ENCODE measurements at regions not wholly inside any gene's neighbourhood (a gene's known extent, or its start where the extent isn't known, plus 50 kb on each side); places are given as distances from the start of the nearest gene placed in this dataset.

DNA sequence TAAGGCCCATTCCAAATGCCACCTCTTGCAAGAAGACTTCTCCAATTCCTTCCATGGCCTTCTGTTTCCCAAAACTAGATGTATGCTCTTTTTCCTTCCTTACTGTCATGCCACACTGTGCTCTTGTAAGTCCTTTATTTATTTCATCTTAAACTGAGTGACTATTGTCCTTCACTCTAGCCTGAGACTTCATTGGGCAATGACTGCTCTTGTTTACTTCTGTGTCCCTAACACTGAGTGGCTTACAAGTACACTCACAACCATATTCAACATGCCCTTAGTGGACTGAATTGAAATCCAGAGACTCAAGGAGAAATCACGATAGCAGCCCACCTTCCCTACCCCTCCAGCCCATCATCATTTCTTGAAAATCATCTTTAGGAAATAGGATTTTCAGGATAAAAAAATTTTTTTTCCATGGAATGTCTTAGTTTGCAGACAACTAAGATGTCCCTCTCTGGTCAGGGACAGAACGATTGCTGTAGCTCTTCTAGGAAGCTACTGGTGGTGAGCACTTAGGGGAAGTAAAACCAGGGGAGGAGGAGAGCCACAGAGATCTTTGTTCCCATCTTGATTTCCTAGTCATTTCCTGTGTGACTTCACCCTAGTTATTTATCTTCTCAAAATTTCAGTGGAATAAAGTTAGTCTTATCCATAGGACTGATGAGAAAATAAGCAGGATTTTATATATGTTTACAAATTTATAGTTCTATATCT is 80.7 kb downstream of the CYRIA start:
- H3K4me3 ChIP-seq (ENCODE audit: low read depth, low read length) = no peak overlapping the region
- H3K36me3 ChIP-seq (ENCODE audit: control insufficient read depth, insufficient read depth, low read length) = no peaks in the 10 kb centered on the region
- no peak overlapping the region for H3K9ac ChIP-seq
- H2AFZ ChIP-seq = no peak overlapping the region
- H3K79me2 ChIP-seq = no peaks in the 10 kb centered on the region
- no peaks in the 10 kb centered on the region for H3K9me3 ChIP-seq (ENCODE audit: control insufficient read depth, low read length)
- no peaks in the 10 kb centered on the region for H3K27me3 ChIP-seq (ENCODE audit: control insufficient read depth, insufficient read depth, low read length)
- H3K27ac ChIP-seq = no peak overlapping the region
- no peak overlapping the region for H3K4me2 ChIP-seq (ENCODE audit: low read length)
- TF ChIP-seq, protein P1, sequence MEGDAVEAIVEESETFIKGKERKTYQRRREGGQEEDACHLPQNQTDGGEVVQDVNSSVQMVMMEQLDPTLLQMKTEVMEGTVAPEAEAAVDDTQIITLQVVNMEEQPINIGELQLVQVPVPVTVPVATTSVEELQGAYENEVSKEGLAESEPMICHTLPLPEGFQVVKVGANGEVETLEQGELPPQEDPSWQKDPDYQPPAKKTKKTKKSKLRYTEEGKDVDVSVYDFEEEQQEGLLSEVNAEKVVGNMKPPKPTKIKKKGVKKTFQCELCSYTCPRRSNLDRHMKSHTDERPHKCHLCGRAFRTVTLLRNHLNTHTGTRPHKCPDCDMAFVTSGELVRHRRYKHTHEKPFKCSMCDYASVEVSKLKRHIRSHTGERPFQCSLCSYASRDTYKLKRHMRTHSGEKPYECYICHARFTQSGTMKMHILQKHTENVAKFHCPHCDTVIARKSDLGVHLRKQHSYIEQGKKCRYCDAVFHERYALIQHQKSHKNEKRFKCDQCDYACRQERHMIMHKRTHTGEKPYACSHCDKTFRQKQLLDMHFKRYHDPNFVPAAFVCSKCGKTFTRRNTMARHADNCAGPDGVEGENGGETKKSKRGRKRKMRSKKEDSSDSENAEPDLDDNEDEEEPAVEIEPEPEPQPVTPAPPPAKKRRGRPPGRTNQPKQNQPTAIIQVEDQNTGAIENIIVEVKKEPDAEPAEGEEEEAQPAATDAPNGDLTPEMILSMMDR (IDR thresholded peaks at IDR 0.05) = no peak
- H3K4me1 ChIP-seq = no peaks in the 10 kb centered on the region

DNA sequence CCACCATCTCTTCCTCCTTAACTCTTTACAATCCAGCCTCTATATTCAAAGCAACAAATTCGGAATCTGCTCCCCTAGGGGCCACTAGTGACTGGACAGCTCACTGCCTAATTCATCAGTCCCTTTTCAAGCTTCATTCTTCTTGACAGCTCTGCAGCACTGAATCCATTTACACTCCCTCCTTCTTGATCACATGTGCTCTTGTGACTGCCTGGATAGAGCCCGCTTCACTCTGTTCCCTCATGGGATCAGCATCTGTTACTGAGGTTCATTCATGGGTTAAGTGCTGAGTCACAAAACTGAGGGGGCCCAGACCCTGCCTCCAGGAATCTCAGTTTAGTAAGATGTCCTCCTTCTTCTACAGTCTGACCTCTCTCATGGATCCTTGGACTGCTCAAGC is 81.5 kb downstream of the CYRIA start:
- no peak overlapping the region for H3K9ac ChIP-seq
- H3K27me3 ChIP-seq (ENCODE audit: control insufficient read depth, insufficient read depth, low read length) = no peaks in the 10 kb centered on the region
- no peaks in the 10 kb centered on the region for H3K9me3 ChIP-seq (ENCODE audit: control insufficient read depth, low read length)
- no peaks in the 10 kb centered on the region for H3K4me1 ChIP-seq
- H3K79me2 ChIP-seq = no peaks in the 10 kb centered on the region
- no peak overlapping the region for H3K4me3 ChIP-seq (ENCODE audit: low read depth, low read length)
- H3K4me2 ChIP-seq (ENCODE audit: low read length) = no peak overlapping the region
- H3K36me3 ChIP-seq (ENCODE audit: control insufficient read depth, insufficient read depth, low read length) = no peaks in the 10 kb centered on the region
- TF ChIP-seq, protein P1 (IDR thresholded peaks at IDR 0.05) = no peak
- no peak overlapping the region for H2AFZ ChIP-seq
- H3K27ac ChIP-seq = no peak overlapping the region

DNA sequence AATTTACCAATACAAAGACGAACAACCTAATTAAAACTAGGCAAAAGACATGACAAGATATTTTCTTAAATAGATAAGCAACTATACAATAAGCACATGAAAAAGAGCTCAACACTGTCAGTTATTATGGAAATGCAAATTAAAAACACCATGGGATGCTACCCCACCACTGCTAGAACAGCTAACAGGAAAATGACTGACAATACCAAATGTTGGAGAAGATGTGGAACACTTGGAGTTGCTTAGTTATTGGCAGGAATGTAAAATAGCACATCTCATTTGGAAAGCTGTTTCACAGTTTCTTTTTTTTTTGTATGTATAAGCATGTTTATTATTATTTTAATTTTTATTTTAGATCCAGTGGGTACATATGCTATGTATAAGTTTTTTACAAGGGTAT is 84.4 kb downstream of the CYRIA start:
- Histone ChIP-seq H3K9me3 (ENCODE audit: control insufficient read depth, low read length) (no peaks in the 10 kb centered on the region), H3K4me3 (ENCODE audit: low read depth, low read length) (no peak overlapping the region), H3K27me3 (ENCODE audit: control insufficient read depth, insufficient read depth, low read length) (no peaks in the 10 kb centered on the region), H3K4me2 (ENCODE audit: low read length) (no peak overlapping the region), H3K4me1 (no peaks in the 10 kb centered on the region), H3K36me3 (ENCODE audit: control insufficient read depth, insufficient read depth, low read length) (no peaks in the 10 kb centered on the region), H2AFZ (no peak overlapping the region), H3K27ac (no peak overlapping the region), H3K79me2 (no peaks in the 10 kb centered on the region), H3K9ac (no peak overlapping the region)
- TF ChIP-seq, protein P1 (IDR thresholded peaks at IDR 0.05) = no peak

DNA sequence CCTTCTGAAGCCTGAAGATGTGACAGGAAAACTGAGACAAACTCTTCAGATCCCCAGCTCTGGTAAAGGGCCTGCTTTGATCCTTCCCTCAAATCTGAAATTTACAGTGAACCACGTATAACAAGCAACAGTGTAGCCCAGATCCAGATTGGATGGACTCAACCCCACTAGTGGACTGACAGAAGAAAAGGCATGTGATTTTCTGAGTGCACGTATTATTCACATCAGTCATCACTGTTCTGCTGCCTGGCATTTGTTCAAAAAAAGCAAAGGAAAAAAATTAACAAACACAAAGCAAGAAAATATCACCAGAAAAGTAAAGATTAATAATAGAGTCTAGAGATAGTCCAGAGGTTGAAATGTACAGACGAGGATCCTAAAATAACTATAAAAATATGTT is 87.6 kb downstream of the CYRIA start:
- Histone ChIP-seq H2AFZ (no peak overlapping the region), H3K36me3 (ENCODE audit: control insufficient read depth, insufficient read depth, low read length) (no peaks in the 10 kb centered on the region), H3K27ac (no peak overlapping the region), H3K79me2 (no peaks in the 10 kb centered on the region), H3K4me2 (ENCODE audit: low read length) (no peak overlapping the region), H3K27me3 (ENCODE audit: control insufficient read depth, insufficient read depth, low read length) (no peaks in the 10 kb centered on the region), H3K9ac (no peak overlapping the region), H3K4me3 (ENCODE audit: low read depth, low read length) (no peak overlapping the region), H3K4me1 (no peaks in the 10 kb centered on the region), H3K9me3 (ENCODE audit: control insufficient read depth, low read length) (no peaks in the 10 kb centered on the region)
- TF ChIP-seq, protein P1 (IDR thresholded peaks at IDR 0.05) = no peak

DNA sequence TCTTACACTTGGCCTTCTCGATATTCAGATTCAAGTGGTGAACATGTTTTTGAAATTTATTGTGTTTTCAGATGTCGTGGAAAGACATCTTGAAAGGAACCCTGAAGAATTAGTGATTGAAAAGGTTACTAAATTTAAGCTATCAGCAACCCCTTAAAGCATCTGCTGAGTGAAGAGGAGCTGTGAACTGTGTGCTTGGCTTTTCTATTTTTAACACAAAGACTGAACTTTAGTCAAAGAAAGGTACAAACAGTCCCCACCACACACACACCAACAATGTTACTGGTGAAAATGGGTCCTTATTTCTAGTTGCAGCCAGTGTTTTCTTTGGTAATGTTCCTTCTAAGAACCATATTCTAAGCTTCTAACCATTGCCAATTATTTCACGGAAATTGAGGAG is 95.1 kb downstream of the CYRIA start:
- Histone ChIP-seq H3K4me3 (ENCODE audit: low read depth, low read length) (no peak overlapping the region), H2AFZ (no peak overlapping the region), H3K9me3 (ENCODE audit: control insufficient read depth, low read length) (no peaks in the 10 kb centered on the region), H3K4me1 (no peaks in the 10 kb centered on the region), H3K9ac (no peak overlapping the region), H3K36me3 (ENCODE audit: control insufficient read depth, insufficient read depth, low read length) (no peaks in the 10 kb centered on the region), H3K4me2 (ENCODE audit: low read length) (no peak overlapping the region), H3K27me3 (ENCODE audit: control insufficient read depth, insufficient read depth, low read length) (no peaks in the 10 kb centered on the region), H3K27ac (no peak overlapping the region), H3K79me2 (no peaks in the 10 kb centered on the region)
- TF ChIP-seq, protein P1 (IDR thresholded peaks at IDR 0.05) = no peak
